Type B pancreatic cell (in vitro differentiated cells): ENCODE measurements at regions not wholly inside any gene's neighbourhood (a gene's known extent, or its start where the extent isn't known, plus 50 kb on each side); places are given as distances from the start of the nearest gene placed in this dataset.

Experiments used
- DNase-seq: peaks from one replicate; pipeline ENCODE4 v3.0.0; 2021; ENCODE audit warnings: mixed read lengths; ENCODE audit not compliant: unreplicated experiment; ENCODE audit errors: extremely low spot score
- H3K27ac Mint-ChIP-seq: 2 replicates; pipeline ENCODE4 v1.8.0; 2021; ENCODE audit warnings: mild to moderate bottlenecking, mixed read lengths
- H3K27me3 Mint-ChIP-seq: 2 replicates; pipeline ENCODE4 v1.8.0; 2021; ENCODE audit warnings: mixed read lengths
- H3K36me3 Mint-ChIP-seq: 2 replicates; pipeline ENCODE4 v1.8.0; 2021; ENCODE audit warnings: mixed read lengths
- H3K4me1 Mint-ChIP-seq: one replicate; pipeline ENCODE4 v1.8.0; 2021; ENCODE audit warnings: mixed read lengths; ENCODE audit not compliant: unreplicated experiment
- H3K4me3 Mint-ChIP-seq: 2 replicates; pipeline ENCODE4 v1.8.0; 2021; ENCODE audit warnings: mild to moderate bottlenecking, mixed read lengths
- H3K9me3 Mint-ChIP-seq: 2 replicates; pipeline ENCODE4 v1.8.0; 2021; ENCODE audit warnings: mixed read lengths
- TF ChIP-seq, protein P1 (sequence below): fragments of 200-600 bp; sonication (generic); conservative IDR thresholded peaks from 2 replicates; pipeline ENCODE4 v1.5.0; 2021; ENCODE audit warnings: antibody characterized with exemption, mild to moderate bottlenecking

DNA sequence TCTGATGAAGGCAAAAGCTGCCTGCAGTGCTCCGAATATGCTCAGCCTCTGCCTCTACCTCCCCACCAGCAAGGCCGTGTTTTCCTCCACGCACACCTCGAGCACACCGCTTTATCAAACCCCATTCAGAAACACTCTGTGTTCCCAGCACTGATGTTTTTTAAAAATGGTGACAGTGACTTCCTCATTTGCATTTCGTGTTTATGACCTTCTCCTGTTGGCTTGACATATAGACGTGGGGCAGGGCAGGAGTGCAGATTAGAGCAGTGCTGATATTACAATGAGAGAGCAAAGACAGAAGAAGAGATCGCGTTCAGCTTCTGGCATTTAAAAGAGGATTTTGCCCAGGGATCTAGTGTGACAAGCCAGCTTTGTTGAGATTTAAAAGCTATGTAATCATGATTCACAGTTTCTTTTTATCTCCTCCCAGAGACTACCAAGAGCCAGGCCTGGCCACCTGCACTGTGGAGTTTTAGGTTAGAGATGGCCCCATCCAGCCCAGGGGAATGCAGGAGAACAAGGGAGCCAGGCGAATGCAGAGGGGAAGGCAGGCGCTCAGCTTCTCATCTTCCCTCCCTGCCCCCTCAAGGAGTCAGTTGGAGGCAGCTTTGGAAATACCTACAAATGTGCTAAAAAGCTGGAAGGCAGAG is 61.5 kb upstream of the NEDD4L start:
- TF ChIP-seq, protein P1, sequence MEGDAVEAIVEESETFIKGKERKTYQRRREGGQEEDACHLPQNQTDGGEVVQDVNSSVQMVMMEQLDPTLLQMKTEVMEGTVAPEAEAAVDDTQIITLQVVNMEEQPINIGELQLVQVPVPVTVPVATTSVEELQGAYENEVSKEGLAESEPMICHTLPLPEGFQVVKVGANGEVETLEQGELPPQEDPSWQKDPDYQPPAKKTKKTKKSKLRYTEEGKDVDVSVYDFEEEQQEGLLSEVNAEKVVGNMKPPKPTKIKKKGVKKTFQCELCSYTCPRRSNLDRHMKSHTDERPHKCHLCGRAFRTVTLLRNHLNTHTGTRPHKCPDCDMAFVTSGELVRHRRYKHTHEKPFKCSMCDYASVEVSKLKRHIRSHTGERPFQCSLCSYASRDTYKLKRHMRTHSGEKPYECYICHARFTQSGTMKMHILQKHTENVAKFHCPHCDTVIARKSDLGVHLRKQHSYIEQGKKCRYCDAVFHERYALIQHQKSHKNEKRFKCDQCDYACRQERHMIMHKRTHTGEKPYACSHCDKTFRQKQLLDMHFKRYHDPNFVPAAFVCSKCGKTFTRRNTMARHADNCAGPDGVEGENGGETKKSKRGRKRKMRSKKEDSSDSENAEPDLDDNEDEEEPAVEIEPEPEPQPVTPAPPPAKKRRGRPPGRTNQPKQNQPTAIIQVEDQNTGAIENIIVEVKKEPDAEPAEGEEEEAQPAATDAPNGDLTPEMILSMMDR = no peak
- Mint-ChIP-seq H3K36me3 (no peaks in the 10 kb centered on the region), H3K27me3 (peaks cover 6% of the 10 kb centered on the region), H3K4me1 (no peaks in the 10 kb centered on the region), H3K4me3 (no peak overlapping the region), H3K27ac (no peak overlapping the region), H3K9me3 (no peaks in the 10 kb centered on the region)
- DNase-seq = no peak

DNA sequence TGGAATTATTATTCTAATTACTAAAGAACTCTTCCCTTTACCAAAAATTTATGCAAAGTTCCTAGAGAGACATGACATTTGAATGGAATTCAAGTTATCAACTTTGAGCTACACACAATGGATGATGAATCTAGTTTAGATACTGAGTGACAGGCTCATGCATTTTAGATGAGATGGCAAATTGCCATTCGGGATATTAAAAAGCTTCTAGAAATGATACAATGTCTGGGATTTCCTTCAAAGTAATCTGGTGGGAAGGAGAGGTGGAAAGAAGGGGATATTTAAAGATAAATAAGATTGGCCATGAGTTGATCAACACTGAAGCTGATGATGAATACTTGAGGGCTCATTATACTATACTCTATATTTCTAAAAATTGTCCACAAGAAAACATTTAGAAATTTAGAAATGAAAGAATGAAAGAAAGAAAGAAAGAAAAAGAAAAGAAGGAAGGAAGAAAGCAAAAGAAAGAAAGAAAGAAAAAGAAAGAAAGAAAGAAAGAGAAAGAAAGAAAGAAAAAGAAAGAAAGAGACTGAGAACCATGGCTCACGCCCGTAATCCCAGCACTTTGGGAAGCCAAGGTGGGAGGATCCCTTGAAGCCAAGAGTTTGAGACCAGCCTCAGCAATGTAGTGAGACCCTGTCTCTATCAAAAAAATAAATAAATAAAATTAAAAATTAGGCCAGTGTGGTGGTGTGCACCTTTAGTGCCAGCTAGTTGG is 62.6 kb upstream of the NEDD4L start:
- peak overlapping the region; percentile 57 for H3K27ac Mint-ChIP-seq
- no peak overlapping the region for H3K4me3 Mint-ChIP-seq
- H3K4me1 Mint-ChIP-seq = no peaks in the 10 kb centered on the region
- no peak for DNase-seq
- TF ChIP-seq, protein P1 = no peak
- H3K9me3 Mint-ChIP-seq = no peaks in the 10 kb centered on the region
- no peaks in the 10 kb centered on the region for H3K36me3 Mint-ChIP-seq
- peaks cover 6% of the 10 kb centered on the region for H3K27me3 Mint-ChIP-seq

DNA sequence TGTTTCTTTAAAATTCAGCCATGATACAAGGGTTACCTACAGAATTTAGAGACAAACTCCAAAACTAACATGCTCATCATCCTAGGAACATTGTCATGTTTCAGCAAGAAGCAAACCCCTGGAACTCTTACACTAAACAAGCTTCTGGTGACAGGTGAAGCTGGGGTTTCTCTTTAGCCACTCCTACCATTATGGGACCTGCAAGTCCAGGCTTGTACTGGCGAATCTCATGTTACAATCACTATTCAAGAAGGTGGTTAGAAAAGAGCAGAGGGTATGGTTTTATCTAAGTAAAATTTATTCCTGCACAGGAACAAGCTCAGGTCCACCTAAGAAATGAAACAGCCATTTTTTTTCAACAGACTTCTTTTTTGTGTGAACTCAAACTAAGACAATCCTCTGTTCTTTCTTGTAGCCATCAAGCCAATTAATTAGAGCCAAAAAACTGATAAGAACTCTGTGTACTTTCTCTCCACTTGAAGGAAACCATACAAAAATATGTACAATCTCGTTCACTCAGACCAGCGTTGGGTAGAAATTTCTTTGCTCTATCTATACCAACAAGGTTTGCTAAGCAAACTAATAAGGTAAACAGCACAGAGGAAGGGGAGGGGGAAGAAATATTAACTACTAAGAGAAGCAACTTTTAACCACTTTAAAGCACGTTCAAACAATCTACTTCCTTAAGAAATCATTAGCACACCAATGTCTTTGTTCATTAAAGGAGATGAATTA is 63.3 kb upstream of the NEDD4L start:
- Mint-ChIP-seq H3K36me3 (no peaks in the 10 kb centered on the region), H3K9me3 (no peaks in the 10 kb centered on the region), H3K27me3 (peaks cover 6% of the 10 kb centered on the region), H3K27ac (peak overlapping the region; percentile 57), H3K4me1 (no peaks in the 10 kb centered on the region), H3K4me3 (peak overlapping the region; percentile 6)
- TF ChIP-seq, protein P1 = no peak
- no peak for DNase-seq

DNA sequence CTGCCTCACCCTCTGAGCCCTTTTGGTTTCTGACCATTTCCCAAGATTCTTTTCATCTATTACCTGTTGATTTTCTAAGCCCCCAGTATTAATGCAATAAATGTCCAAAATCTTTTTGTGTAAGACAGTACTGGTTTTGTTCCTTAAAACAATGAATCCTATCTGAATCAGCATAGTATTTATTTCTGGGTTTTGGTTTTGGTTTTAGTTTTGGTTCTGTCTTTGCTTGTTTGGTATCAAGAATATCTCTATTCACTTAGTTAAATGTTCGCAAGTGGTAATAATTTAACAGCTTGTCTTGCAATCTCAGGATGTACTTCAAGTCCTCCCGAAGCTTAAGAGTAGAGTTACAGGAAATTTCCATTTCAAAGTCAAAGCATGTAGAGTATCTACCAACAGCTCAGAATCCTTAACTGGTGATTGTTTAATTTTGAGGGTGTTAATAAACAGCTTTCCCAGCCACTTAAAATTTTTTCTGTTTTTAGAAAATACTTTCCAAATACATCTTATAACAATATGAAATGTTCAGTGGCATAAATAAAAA is 67.7 kb upstream of the NEDD4L start:
- Mint-ChIP-seq H3K4me1 (no peaks in the 10 kb centered on the region), H3K36me3 (no peaks in the 10 kb centered on the region), H3K9me3 (no peaks in the 10 kb centered on the region), H3K27ac (peak overlapping the region; percentile 58), H3K27me3 (no peaks in the 10 kb centered on the region), H3K4me3 (no peak overlapping the region)
- no peak for DNase-seq
- TF ChIP-seq, protein P1 = no peak

GRCh38 chr18:57975805-57976204 is 68.2 kb upstream of the NEDD4L start:
- Mint-ChIP-seq H3K4me1 (no peaks in the 10 kb centered on the region), H3K36me3 (no peaks in the 10 kb centered on the region), H3K27me3 (no peaks in the 10 kb centered on the region), H3K27ac (peak overlapping the region; percentile 58), H3K9me3 (no peaks in the 10 kb centered on the region), H3K4me3 (no peak overlapping the region)
- DNase-seq = no peak
- TF ChIP-seq, protein P1 = no peak
